Left renal cortex interstitium (tissue), 4 donors: ENCODE measurements at regions not wholly inside any gene's neighbourhood (a gene's known extent, or its start where the extent isn't known, plus 50 kb on each side); places are given as distances from the start of the nearest gene placed in this dataset.
A peak's percentile ranks its signal among the peaks of the same experiment; 100 is the strongest.
"Not testable (repeated sequence)": the region's sequence is repeated elsewhere in the genome, so short reads cannot be mapped to it uniquely, and the experiment has no call there.

Experiments used
- DNase-seq, 4 donors: peaks; one replicate each; pipeline ENCODE4 v3.0.0-alpha.2; 2013; ENCODE audit warnings: low read depth in 4 of 4, low spot score in 2 of 4, missing footprints in 1 of 4

GRCh38 chr7:119748991-119749390 is 524.0 kb upstream of the KCND2 start:
- DNase-seq, result no peak

- DNase-seq, result no peak
Measured at GRCh38 chr7:119756687-119757086, 516.3 kb upstream of the KCND2 start.

GRCh38 chr7:119758254-119758653 is 514.7 kb upstream of the KCND2 start:
- no peak for DNase-seq

DNA sequence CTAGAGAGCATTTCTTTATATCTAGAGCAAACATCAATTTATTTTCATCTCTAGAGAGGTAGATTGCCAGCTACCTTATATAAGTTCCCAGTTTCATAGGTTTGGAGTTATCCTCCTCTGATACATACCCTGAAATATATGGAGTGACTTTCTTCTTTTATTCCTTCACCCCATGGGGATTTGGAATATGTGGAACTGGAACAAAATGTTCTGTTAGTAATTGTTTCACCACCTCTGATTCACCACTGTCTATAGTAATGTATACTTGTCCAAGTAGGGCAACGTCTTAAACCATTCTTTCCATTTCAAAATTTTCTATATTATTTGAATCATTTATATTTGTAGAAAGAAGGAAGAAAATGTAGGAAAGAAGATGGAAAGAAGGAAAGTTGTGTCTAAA is 511.2 kb upstream of the KCND2 start:
- no peak for DNase-seq

GRCh38 chr7:119782286-119782685 is 490.7 kb upstream of the KCND2 start:
- no peak for DNase-seq

DNA sequence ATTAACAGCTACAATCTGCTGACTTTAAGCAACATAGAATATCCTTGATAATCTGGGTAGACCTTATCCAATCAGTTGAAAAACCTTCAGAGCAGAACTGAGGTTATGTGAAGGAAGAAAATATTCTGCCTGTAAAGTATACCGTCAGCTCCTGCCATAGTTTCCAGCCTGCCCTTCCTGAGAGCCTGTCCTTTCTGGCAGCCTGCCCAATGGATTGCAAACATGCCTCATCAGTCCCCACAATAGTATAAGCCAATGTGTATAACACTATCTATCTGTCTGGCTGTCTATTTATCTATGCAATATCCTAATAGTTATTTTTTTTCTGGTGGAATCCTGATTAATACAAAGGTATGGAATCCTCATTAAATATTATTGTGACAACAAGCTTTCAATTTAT is 489.2 kb upstream of the KCND2 start:
- no peak for DNase-seq

- no peak for DNase-seq
Measured at GRCh38 chr7:119802147-119802546, 470.8 kb upstream of the KCND2 start.

GRCh38 chr7:119825091-119825655 is 447.8 kb upstream of the KCND2 start:
- no peak for DNase-seq

DNA sequence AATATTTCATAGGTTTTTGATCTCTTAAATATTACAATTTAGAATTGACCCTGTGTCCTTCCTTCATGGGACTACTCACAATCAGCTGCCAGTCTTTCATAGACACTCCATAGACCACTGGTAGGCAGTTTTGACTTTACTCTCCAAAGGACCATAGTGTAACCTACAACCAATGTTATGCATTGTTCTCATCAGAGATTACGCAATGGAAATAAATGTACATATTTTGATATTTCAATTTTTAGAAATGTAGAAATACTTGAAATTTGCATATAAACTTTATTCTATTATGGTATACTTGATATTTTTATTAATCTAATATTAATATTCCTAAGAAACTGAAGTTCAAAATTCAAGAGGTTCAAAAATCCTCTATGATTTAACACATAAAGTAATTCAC is 446.4 kb upstream of the KCND2 start:
- no peak for DNase-seq

GRCh38 chr7:119838444-119838843 is 434.5 kb upstream of the KCND2 start:
- DNase-seq, result no peak

- no peak for DNase-seq
Measured at GRCh38 chr7:119842337-119842736, 430.6 kb upstream of the KCND2 start.

DNA sequence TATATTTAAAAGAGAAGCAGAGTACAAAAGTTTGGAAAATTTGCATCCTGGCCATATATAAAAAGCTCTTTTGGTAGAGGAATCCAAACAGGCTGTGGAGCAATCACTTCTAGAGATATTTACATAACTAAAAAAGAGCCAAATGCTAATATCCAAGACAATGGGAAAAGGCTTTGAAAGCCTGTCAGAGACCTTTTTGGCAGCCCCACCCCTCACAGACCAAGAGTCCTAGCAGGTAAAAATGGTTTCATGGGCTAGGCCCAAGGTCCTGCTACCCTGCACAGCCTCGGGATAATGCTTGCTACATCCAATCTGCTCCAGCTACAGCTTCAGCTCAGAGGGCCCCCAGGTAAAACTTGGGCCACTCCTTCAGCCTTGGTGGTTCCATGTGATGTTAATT is 430.2 kb upstream of the KCND2 start:
- no peak for DNase-seq

DNA sequence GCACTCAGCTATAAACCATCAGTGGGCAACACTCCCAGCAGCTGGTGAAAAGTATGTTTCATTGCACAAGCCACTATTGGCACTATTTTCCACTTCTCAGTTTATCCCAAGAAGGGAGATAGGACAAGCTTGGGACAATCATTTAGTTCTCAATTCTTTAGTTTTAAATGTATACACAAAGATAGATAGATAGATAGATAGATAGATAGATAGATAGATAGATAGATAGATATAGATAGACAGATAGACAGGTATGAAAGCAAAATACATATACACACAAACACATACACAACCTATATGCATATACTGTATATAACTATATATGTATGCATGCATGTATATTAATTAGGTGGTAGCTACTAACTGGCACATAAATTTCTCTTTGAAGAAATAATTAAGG is 411.6 kb upstream of the KCND2 start:
- DNase-seq, result no peak

- DNase-seq, result no peak
Measured at GRCh38 chr7:119868387-119868786, 404.6 kb upstream of the KCND2 start.

- no peak for DNase-seq
Measured at GRCh38 chr7:119879835-119880234, 393.1 kb upstream of the KCND2 start.

DNA sequence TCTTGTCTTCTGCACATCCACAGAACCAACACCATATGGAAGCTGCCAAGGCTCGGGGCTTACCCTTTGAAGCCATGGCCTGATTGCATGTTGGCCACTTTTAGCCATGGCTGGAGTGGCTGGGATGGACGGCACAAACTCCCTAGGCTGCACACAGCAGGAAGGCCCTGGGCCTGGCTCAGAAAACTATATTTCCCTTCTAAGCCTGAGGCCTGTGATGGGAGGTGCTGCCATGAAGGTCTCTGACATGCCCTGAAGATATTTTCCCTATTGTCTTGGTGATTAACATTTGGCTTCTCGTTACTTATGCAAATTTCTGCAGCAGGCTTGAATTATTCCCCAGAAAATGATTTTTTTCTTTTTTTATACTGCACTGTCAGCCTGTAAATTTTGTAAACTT is 387.0 kb upstream of the KCND2 start:
- DNase-seq, result no peak

DNA sequence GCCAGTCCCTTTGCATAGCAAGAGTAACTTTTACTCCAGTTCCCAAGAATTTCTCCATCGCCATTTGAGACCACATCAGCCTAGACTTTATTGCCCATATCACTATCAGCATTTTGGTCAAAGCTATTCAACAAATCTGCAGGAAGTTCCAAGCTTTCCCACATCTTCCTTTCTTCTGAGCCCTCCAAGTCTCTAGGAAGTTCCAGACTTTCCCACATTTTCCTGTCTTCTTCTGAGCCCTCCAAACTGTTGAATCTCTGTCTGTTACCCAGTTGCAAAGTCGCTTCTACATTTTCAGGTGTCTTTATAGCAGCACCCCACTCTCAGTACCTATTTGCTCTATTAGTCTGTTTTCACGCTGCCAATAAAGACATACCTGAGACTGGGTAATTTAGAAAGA is 386.4 kb upstream of the KCND2 start:
- not testable (repeated sequence) for DNase-seq

- DNase-seq, result no peak
Measured at GRCh38 chr7:119888251-119888650, 384.7 kb upstream of the KCND2 start.

DNA sequence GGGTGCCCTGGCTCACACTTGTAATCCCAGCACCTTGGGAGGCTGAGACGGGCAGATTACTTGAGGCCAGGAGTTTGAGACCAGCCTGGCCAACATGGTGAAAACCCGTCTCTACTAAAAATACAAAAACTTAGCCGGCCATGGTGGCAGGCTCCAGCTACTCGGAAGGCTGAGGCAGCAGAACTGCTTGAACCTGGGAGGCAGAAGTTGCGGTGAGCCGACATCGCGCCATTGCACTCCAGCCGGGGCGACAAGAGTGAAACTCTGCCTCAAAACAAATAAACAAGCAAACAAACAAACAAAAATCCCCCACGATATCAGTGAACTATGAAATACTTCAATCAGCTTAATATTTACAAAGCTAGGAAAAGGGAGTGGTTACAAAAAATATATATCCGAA is 382.3 kb upstream of the KCND2 start:
- DNase-seq, result no peak

- no peak for DNase-seq
Measured at GRCh38 chr7:119895320-119895719, 377.7 kb upstream of the KCND2 start.

GRCh38 chr7:119896386-119896785 is 376.6 kb upstream of the KCND2 start:
- DNase-seq, result no peak

- no peak for DNase-seq
Measured at GRCh38 chr7:119900996-119901672, 371.8 kb upstream of the KCND2 start.

DNA sequence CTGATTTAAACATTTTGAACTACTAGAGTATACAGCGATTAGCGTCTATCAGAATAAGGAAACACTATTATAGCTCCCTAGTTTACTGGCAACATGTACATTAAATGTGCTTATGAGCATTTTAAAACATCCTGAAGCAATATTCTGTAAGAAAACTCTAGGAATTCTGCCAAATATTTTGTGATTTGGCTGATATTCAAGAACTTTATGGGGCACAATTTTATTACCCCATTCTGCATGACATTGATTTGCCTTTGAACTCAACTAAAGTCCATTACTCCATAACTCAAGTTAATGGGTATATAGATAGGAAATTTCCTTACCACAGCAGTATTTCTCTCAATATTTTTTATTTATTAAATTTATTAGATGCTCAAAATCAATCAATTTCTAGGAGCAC is 369.9 kb upstream of the KCND2 start:
- peak in 3 of 4 donors; percentile 7 to 9 (median 8) for DNase-seq
